RWPE2 (cell line): ENCODE measurements at regions not wholly inside any gene's neighbourhood (a gene's known extent, or its start where the extent isn't known, plus 50 kb on each side); places are given as distances from the start of the nearest gene placed in this dataset.

Experiments
- ATAC-seq: fragments of 200-7000 bp; cut with Tn5 transposase; 3 replicates; pipeline ENCODE4 v1.9.1; 2021; ENCODE audit warnings: low read depth
- DNase-seq: peaks from one replicate; pipeline ENCODE4 v3.0.0-alpha.2; 2020; ENCODE audit warnings: low spot score
- H3K27ac ChIP-seq: fragments of 450-650 bp; 2 replicates; pipeline ENCODE4 v1.5.1; 2017; ENCODE audit warnings: mild to moderate bottlenecking; ENCODE audit not compliant: poor library complexity, severe bottlenecking
- H3K27me3 ChIP-seq: fragments of 250-450 bp; sonication (Bioruptor Pico); 2 replicates; pipeline ENCODE4 v1.5.1; 2021; ENCODE audit warnings: mild to moderate bottlenecking, moderate library complexity; ENCODE audit not compliant: insufficient read depth, poor library complexity, severe bottlenecking
- H3K36me3 ChIP-seq: fragments of 250-450 bp; sonication (Bioruptor Pico); 2 replicates; pipeline ENCODE4 v1.5.1; 2020; ENCODE audit warnings: low read depth, mild to moderate bottlenecking, moderate library complexity
- H3K4me1 ChIP-seq: fragments of 250-450 bp; sonication (Bioruptor Pico); 2 replicates; pipeline ENCODE4 v1.5.1; 2021; ENCODE audit warnings: mild to moderate bottlenecking, moderate library complexity; ENCODE audit not compliant: insufficient read depth, poor library complexity, severe bottlenecking
- H3K4me3 ChIP-seq: fragments of 250-450 bp; sonication (Bioruptor Pico); 2 replicates; pipeline ENCODE4 v1.5.1; 2021; ENCODE audit warnings: mild to moderate bottlenecking, moderate library complexity; ENCODE audit not compliant: severe bottlenecking
- H3K9me3 ChIP-seq: fragments of 250-450 bp; sonication (Bioruptor Pico); 2 replicates; pipeline ENCODE4 v1.5.1; 2021; ENCODE audit warnings: mild to moderate bottlenecking, moderate library complexity; ENCODE audit not compliant: severe bottlenecking
- TF ChIP-seq, protein P1 (sequence below): fragments of 450-650 bp; IDR thresholded peaks from one replicate; pipeline ENCODE4 v1.5.1; 2017; ENCODE audit warnings: mild to moderate bottlenecking, moderate library complexity; ENCODE audit not compliant: poor library complexity, severe bottlenecking

GRCh38 chr10:84900141-84900540, 571.8 kb downstream of the CCSER2 start:
- TF ChIP-seq, protein P1, sequence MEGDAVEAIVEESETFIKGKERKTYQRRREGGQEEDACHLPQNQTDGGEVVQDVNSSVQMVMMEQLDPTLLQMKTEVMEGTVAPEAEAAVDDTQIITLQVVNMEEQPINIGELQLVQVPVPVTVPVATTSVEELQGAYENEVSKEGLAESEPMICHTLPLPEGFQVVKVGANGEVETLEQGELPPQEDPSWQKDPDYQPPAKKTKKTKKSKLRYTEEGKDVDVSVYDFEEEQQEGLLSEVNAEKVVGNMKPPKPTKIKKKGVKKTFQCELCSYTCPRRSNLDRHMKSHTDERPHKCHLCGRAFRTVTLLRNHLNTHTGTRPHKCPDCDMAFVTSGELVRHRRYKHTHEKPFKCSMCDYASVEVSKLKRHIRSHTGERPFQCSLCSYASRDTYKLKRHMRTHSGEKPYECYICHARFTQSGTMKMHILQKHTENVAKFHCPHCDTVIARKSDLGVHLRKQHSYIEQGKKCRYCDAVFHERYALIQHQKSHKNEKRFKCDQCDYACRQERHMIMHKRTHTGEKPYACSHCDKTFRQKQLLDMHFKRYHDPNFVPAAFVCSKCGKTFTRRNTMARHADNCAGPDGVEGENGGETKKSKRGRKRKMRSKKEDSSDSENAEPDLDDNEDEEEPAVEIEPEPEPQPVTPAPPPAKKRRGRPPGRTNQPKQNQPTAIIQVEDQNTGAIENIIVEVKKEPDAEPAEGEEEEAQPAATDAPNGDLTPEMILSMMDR: no peak
- no peaks in the 10 kb centered on the region for H3K27me3 ChIP-seq

GRCh38 chr10:84901885-84902284, 573.5 kb downstream of the CCSER2 start:
- ATAC-seq (no peak), DNase-seq (no peak)
- Histone ChIP-seq H3K9me3 (no peaks in the 10 kb centered on the region), H3K36me3 (no peaks in the 10 kb centered on the region), H3K27me3 (no peaks in the 10 kb centered on the region), H3K4me1 (no peaks in the 10 kb centered on the region), H3K4me3 (no peak overlapping the region), H3K27ac (no peak overlapping the region)
- TF ChIP-seq, protein P1: no peak

More at GRCh38 chr10:84900141-84900540, 571.8 kb downstream of the CCSER2 start:
- DNase-seq (no peak), ATAC-seq (no peak)
- H3K36me3 ChIP-seq: no peaks in the 10 kb centered on the region
- H3K4me1 ChIP-seq: no peaks in the 10 kb centered on the region
- H3K27ac ChIP-seq: no peak overlapping the region
- H3K4me3 ChIP-seq: no peak overlapping the region
- no peaks in the 10 kb centered on the region for H3K9me3 ChIP-seq

- TF ChIP-seq, protein P1: no peak
- H3K4me1 ChIP-seq: no peaks in the 10 kb centered on the region
- H3K4me3 ChIP-seq: no peak overlapping the region
- no peaks in the 10 kb centered on the region for H3K36me3 ChIP-seq
- H3K9me3 ChIP-seq: no peaks in the 10 kb centered on the region
- no peak for ATAC-seq
- H3K27ac ChIP-seq: no peak overlapping the region
- no peaks in the 10 kb centered on the region for H3K27me3 ChIP-seq
- no peak for DNase-seq
These were observed 574.2 kb downstream of the CCSER2 start for GRCh38 chr10:84902553-84902952.

DNA sequence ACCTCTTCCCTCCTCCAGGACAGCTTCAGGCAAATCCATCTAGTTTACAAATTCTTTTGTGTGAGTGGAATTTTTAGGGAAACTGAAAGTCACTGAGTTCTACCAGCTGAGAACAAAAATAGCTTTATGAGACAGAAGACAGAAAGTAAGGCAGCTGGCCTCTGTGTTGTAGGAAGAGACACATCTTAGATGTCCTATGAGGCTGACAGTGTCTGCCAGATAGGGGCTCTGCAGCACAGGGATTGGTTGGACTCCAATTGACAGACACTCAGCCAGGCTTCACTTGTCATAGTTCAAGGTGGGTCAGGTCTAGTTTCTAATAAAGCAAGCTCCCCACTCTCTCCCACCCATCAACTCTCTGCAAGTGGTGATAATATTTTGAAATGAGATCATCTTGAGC, 574.9 kb downstream of the CCSER2 start:
- H3K36me3 ChIP-seq: no peaks in the 10 kb centered on the region
- H3K27ac ChIP-seq: no peak overlapping the region
- TF ChIP-seq, protein P1: no peak
- ATAC-seq: no peak
- H3K27me3 ChIP-seq: no peaks in the 10 kb centered on the region
- H3K4me1 ChIP-seq: no peaks in the 10 kb centered on the region
- no peak overlapping the region for H3K4me3 ChIP-seq
- DNase-seq: no peak
- H3K9me3 ChIP-seq: no peaks in the 10 kb centered on the region

DNA sequence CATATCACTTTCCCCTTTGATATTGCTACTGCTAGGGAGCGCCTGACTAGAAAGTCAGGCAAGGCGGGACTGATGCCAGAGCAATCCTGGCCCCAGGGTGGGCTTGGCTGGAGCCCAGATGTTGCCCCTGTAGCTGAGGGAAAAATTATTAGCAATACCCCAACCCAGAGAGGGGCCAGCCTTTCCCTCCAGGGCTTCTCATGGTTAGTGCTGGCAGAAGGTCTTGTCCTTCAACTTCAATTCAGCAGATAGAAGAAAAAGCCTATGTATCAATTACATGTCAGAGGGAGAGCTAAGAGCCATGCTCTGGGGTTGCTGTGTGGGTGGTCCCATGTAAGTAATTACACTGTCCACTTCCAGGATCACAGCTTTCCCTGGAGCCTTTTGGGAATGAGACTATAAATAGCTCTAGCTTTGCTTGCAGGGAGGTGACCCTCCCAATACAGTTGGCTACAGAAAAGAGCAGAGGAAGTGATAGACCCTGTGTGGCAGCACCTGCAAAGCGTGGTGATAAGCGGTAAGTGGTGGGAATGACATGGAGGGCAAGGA, 579.1 kb downstream of the CCSER2 start:
- DNase-seq: no peak
- no peak overlapping the region for H3K27ac ChIP-seq
- TF ChIP-seq, protein P1: no peak

More for the DNA sequence above, 579.1 kb downstream of the CCSER2 start:
- no peak for ATAC-seq
- Histone ChIP-seq H3K27me3 (no peaks in the 10 kb centered on the region), H3K4me1 (no peaks in the 10 kb centered on the region), H3K36me3 (no peaks in the 10 kb centered on the region), H3K9me3 (no peaks in the 10 kb centered on the region), H3K4me3 (no peak overlapping the region)
